Activated CD8-positive, alpha-beta T cell treated with anti-CD3 and anti-CD28 coated beads for 36 hours (primary cell): ENCODE measurements at regions not wholly inside any gene's neighbourhood (a gene's known extent, or its start where the extent isn't known, plus 50 kb on each side); places are given as distances from the start of the nearest gene placed in this dataset.

Experiments
- ATAC-seq: fragments of 200-7000 bp; cut with Tn5 transposase; one replicate; pipeline ENCODE4 v1.10.0; 2021; ENCODE audit warnings: mild to moderate bottlenecking, moderate library complexity
- CTCF ChIA-PET: fragments of 350-600 bp; sonication (Branson Sonifier 250); formaldehyde crosslinking; loops from one replicate; lab custom pipeline; 2021; ENCODE audit warnings: antibody characterized with exemption; lab: Charles Lee
- POLR2A ChIA-PET: fragments of 350-600 bp; sonication (Branson Sonifier 250); formaldehyde crosslinking; loops from one replicate; lab custom pipeline; 2021; ENCODE audit warnings: antibody characterized with exemption; lab: Charles Lee
- DNase-seq: peaks from one replicate; pipeline ENCODE4 v3.0.0-alpha.2; 2020
- H3K27ac Mint-ChIP-seq: one replicate; pipeline ENCODE4 v1.8.0; 2021; ENCODE audit warnings: mild to moderate bottlenecking, mixed read lengths
- H3K27me3 Mint-ChIP-seq: one replicate; pipeline ENCODE4 v1.8.0; 2021; ENCODE audit warnings: mixed read lengths
- H3K36me3 Mint-ChIP-seq: one replicate; pipeline ENCODE4 v1.8.0; 2021; ENCODE audit warnings: low read depth, mixed read lengths
- H3K4me1 Mint-ChIP-seq: one replicate; pipeline ENCODE4 v1.8.0; 2021; ENCODE audit warnings: low read depth, mixed read lengths
- H3K4me3 Mint-ChIP-seq: one replicate; pipeline ENCODE4 v1.8.0; 2021; ENCODE audit warnings: mild to moderate bottlenecking, moderate library complexity, mixed read lengths
- H3K9me3 Mint-ChIP-seq: one replicate; pipeline ENCODE4 v1.8.0; 2021; ENCODE audit warnings: mixed read lengths
- intact Hi-C: fragments of 100-400 bp; cut with micrococcal nuclease; formaldehyde crosslinking; loops from one replicate; pipeline ENCODE4 v1.10.0; 2022
- TF ChIP-seq, protein P1 (sequence below): fragments of 200-600 bp; IDR thresholded peaks from one replicate; pipeline ENCODE4 v1.8.0; 2022; ENCODE audit warnings: antibody characterized with exemption, mild to moderate bottlenecking

DNA sequence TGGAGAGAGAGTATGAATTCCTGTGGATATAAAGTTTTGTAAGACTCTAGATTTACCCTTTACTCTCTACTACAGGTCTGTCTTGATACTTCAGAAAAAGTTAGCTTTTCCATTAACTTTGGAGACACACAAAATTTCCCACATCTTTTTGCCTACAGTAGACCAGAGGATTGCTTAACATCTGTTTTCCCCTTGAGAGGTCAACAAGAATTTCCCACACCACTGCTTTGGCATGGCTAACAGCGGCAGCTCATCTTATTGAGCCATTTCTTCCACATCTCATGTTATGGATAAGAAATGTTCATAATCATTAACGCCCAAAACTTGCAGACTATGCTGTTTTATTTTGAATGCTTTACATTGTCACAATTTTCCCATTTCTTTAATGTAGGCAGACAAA, 273.6 kb upstream of the RGPD4 start:
- intact Hi-C loops, result no loop called here
- Mint-ChIP-seq H3K4me1 (no peaks in the 10 kb centered on the region), H3K27ac (no peak overlapping the region), H3K9me3 (peaks cover 12% of the 10 kb centered on the region), H3K27me3 (no peaks in the 10 kb centered on the region), H3K36me3 (no peaks in the 10 kb centered on the region), H3K4me3 (no peak overlapping the region)
- ATAC-seq (no peak), DNase-seq (no peak)
- CTCF ChIA-PET, result no interaction called here
- TF ChIP-seq, protein P1, sequence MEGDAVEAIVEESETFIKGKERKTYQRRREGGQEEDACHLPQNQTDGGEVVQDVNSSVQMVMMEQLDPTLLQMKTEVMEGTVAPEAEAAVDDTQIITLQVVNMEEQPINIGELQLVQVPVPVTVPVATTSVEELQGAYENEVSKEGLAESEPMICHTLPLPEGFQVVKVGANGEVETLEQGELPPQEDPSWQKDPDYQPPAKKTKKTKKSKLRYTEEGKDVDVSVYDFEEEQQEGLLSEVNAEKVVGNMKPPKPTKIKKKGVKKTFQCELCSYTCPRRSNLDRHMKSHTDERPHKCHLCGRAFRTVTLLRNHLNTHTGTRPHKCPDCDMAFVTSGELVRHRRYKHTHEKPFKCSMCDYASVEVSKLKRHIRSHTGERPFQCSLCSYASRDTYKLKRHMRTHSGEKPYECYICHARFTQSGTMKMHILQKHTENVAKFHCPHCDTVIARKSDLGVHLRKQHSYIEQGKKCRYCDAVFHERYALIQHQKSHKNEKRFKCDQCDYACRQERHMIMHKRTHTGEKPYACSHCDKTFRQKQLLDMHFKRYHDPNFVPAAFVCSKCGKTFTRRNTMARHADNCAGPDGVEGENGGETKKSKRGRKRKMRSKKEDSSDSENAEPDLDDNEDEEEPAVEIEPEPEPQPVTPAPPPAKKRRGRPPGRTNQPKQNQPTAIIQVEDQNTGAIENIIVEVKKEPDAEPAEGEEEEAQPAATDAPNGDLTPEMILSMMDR, result no peak
- POLR2A ChIA-PET, result no interaction called here

DNA sequence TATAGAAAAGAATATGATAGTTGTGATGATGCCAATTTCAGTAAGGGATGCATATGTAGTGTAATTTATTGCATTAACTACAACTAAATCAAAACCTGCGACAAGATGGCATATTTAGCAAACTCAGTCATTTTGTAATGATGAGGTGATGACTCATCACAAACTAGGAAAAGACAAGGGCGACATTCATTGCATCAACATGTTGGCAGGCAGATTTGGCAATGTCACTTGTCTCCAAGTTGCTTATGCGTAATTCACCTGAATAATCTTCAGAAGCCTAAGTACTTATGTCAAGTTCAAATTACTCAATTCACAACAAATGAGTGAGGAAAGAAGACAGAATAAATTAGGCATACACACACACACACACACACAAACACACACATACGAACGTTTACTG, 273.2 kb upstream of the RGPD4 start:
- H3K36me3 Mint-ChIP-seq, result no peaks in the 10 kb centered on the region
- DNase-seq, result no peak
- ChIA-PET POLR2A (no interaction called here), CTCF (no interaction called here)
- no peaks in the 10 kb centered on the region for H3K27me3 Mint-ChIP-seq
- no peak overlapping the region for H3K4me3 Mint-ChIP-seq
- H3K27ac Mint-ChIP-seq, result no peak overlapping the region
- no peaks in the 10 kb centered on the region for H3K4me1 Mint-ChIP-seq
- intact Hi-C loops, result no loop called here
- peaks cover 12% of the 10 kb centered on the region for H3K9me3 Mint-ChIP-seq
- ATAC-seq, result no peak
- TF ChIP-seq, protein P1, result no peak

DNA sequence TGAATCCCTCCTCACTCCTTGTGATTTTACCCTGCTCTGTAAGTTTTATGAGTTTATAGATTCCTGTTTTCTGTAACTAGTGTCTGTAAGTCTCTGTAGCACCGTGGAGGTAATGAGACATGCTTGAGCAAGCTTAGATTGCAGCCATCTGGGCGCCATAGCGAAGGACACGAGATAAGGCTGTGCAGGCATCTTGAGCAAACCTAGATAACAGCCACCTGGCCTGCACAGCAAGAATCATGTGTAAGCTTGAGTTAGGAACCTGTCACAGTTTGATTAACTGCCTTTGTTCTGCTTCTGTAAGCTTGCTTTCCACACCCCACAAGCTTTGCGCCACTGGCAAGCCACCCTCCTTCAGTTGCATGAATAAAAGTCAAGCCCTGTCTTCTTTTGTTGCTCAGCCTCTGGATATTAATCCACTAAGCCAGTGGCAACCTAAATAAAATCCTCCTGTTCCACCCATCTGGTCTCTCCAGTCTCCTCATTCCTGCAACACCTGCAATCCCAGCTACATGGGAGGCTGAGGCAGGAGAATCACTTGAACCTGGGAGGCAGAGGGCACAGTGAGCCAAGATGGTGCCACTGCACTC, 270.6 kb upstream of the RGPD4 start:
- Mint-ChIP-seq H3K27ac (no peak overlapping the region), H3K9me3 (peaks cover 14% of the 10 kb centered on the region), H3K36me3 (no peaks in the 10 kb centered on the region), H3K27me3 (no peaks in the 10 kb centered on the region), H3K4me3 (no peak overlapping the region), H3K4me1 (no peaks in the 10 kb centered on the region)
- DNase-seq (no peak), ATAC-seq (no peak)
- CTCF ChIA-PET, result no interaction called here
- TF ChIP-seq, protein P1, result no peak
- POLR2A ChIA-PET, result interaction anchor here (0.6 kb wide), 2 partner anchors 149 to 637 kb away, joined by 3 read pairs; no protein-coding TSS in a partner anchor
- intact Hi-C loops, result no loop called here

DNA sequence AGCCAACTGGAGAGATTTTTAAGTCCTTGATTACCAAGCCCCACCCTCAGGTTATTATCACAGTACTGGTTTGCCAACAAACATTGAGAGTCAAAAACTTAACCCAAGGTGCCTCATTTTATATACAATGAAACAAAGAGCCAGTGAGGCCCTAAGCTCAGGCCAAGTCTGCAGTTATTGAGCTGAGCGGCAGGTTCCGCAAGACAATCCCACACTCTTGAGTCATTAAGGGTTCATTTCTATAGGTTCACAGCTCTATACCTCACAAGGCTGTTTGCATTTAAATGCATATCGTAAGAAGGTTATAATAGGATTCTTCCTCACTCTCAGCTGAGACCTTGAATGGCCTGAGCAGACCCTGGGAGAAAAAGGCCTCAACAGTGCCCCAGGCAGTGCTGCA, 268.4 kb upstream of the RGPD4 start:
- TF ChIP-seq, protein P1, result no peak
- ATAC-seq (no peak), DNase-seq (no peak)
- Mint-ChIP-seq H3K27me3 (no peaks in the 10 kb centered on the region), H3K4me1 (no peaks in the 10 kb centered on the region), H3K36me3 (no peaks in the 10 kb centered on the region), H3K27ac (no peak overlapping the region), H3K4me3 (no peak overlapping the region), H3K9me3 (peaks cover 13% of the 10 kb centered on the region)
- POLR2A ChIA-PET, result no interaction called here
- intact Hi-C loops, result no loop called here
- CTCF ChIA-PET, result no interaction called here

DNA sequence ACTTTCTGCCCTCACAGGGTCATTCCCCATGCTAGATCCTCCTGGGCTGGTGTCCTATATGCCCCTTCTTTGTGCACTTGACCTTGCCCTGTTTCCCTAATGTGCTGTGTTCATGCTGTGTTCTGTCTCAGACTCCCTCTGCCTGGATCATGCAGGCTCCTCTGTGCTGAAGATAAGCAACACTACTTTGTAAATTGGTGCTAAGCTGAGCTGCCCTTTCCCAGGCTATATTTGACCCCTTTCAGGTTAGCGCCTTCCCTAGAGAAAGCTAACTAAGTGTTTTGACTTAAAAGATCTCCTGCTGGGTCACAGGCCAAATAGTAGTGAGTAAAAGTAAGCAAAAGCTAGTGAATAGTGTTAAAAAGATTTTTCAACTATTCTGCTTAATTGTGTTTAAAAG, 257.2 kb upstream of the RGPD4 start:
- H3K27ac Mint-ChIP-seq, result no peak overlapping the region
- no peak overlapping the region for H3K4me3 Mint-ChIP-seq
- no peaks in the 10 kb centered on the region for H3K4me1 Mint-ChIP-seq
- POLR2A ChIA-PET, result no interaction called here
- ATAC-seq (no peak), DNase-seq (no peak)
- intact Hi-C loops, result no loop called here
- H3K27me3 Mint-ChIP-seq, result no peaks in the 10 kb centered on the region
- H3K36me3 Mint-ChIP-seq, result no peaks in the 10 kb centered on the region
- CTCF ChIA-PET, result no interaction called here
- TF ChIP-seq, protein P1, result no peak
- peaks cover 3% of the 10 kb centered on the region for H3K9me3 Mint-ChIP-seq
